GM18499 (cell line): ENCODE measurements at regions not wholly inside any gene's neighbourhood (a gene's known extent, or its start where the extent isn't known, plus 50 kb on each side); places are given as distances from the start of the nearest gene placed in this dataset.
"Not testable (repeated sequence)": the region's sequence is repeated elsewhere in the genome, so short reads cannot be mapped to it uniquely, and the experiment has no call there.

ENCODE experiments used
- ATAC-seq: cut with Tn5 transposase; IDR thresholded peaks from one replicate; pipeline ENCODE4 v1.9.1; 2021; ENCODE audit warnings: moderate number of reproducible peaks; ENCODE audit not compliant: insufficient read depth, unreplicated experiment

DNA sequence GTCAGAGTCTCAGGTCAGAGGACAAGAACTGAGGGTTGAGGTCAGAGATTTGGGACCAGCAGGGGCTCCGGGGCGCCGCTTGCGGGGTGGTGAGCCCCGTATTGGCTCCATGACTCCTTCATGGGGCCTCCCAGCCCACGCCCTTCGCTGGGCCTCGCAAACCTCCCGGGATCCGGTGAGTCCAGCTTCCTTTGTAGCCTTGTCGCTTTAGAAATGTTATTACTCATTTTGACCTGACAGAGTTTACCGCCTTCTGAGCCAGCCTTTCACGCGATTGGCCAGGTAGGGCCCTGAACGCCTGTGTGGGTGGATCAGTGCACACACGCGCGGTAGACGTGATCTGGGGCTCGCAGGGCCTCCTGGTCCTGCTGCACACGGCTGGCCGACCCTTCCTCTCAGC, 181.1 kb downstream of the ERMARD start:
- ATAC-seq, result no peak

GRCh38 chr6:169931261-169931660, 179.8 kb downstream of the ERMARD start:
- ATAC-seq, result no peak

GRCh38 chr6:169930799-169931198, 179.4 kb downstream of the ERMARD start:
- ATAC-seq, result no peak

GRCh38 chr6:169927711-169928110, 176.3 kb downstream of the ERMARD start:
- ATAC-seq, result no peak

DNA sequence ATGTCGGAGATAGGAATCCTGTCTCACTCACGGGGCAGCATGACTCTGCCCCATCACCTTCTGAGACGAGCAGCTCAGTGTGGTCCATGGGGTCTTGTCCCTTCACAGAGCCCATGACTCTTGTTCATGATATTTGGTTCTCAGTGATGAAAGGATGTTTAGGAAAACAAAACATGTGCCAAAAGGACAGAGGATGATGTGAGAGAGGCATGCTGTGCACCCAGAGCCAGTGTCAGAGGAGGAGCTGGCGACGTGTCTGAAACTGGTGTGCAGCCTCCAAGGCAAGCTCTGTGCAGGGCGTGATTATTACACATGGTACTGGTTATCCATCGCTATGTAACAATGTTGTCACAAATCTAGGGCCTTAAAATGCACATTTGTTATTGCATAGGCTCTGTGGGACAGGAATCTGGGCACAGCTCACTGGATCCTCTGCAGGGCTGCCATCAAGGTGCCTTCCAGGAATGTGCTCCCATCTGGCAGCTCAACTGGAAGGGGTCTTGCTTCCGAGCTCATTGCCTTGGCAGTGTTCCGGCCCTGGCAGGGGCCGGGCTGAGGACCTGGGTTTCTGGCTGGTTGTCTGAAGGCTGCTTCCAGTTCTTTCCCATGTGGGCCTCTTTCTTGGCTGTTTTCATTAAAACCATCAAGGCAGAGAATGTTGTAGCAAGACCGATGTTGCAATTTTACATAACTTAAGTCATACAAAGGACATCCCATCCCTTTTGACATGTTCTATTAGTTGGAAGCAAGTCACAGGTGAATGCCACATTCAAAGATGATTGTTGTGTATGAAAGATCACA, 175.4 kb downstream of the ERMARD start:
- ATAC-seq, result no peak

GRCh38 chr6:169923468-169924464, 172.3 kb downstream of the ERMARD start:
- no peak for ATAC-seq

DNA sequence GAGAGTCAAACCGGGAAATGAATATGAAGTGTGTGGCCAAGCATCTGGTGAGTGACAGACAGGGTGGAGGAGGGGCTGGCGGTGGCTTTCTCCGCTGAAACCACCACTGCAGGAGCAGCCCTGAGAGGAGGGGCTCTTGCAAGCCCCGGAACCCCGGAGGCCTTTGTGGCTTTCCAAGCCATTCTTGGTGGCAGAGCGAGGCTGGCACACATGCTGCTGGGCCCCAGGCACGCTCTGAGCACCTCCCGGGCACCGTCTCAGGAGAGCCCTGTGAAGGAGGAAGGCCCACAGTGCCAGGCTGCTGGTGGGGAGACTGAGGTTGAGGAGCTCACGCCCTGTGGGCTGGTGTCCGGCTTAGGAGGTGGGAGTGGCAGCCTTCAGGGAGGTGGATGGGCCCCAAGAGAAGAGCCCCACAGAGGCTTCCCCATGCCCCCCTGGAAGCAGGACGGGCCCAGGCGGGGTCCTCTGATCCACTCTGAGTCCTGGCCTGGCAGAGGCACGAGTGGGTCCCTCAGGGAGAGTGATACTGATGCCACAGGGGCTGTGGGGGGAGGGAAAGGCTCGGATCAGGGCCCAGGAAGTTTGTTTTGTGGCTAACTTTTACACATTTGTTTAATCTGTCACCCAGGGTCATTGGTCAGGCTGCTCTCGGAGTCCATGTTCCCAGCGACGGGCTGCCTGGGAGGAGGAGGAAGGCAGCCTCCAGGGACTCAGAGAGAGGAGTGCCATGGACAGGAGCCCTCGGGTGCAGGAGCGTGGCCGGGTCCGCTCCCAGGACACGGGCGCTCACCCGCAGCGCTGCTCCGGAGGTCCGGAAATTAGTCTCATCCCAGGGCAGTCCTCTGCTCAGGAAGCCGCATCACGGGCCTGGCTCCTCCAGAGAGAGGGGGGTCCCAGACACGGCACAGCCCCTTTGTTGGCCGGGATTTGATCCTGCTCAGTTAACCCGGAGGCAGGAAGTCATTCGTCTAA, 170.7 kb downstream of the ERMARD start:
- ATAC-seq, result no peak

- no peak for ATAC-seq
Observed at GRCh38 chr6:169921217-169921616, 169.8 kb downstream of the ERMARD start.

DNA sequence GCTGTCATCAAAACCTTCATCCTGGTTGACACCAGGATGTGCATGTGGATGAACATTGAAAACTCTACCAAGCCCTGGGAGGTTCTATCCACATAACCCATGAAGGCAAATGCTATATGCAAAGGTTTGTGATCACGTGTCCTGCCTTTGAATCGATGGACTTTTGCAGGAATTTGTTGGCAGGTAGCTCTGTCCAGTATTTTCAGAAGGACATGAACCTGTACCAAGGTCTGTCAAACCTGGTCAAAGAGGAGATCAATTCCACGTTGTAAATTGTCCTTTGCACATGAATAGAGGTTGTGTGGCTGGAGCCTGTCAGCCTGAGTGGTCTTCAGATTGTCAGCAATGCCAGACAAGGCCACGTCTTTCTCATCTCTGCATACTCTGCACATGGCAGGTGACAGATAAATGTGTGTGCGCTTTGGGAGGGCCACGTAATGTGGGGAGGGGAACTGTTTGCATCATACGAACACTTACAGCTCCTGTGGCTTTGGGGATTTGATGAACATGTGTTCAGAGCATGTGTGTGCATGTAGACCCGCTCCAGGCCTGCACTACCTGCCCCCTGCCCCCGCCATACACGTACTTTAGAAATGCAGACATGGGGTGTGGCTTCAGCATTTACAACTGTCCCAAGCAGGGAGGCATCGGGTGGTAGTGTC, 169.1 kb downstream of the ERMARD start:
- no peak for ATAC-seq

- ATAC-seq, result no peak
Observed at GRCh38 chr6:169918954-169919549, 167.6 kb downstream of the ERMARD start.

- ATAC-seq, result no peak
Observed at GRCh38 chr6:169918239-169918953, 167.0 kb downstream of the ERMARD start.

DNA sequence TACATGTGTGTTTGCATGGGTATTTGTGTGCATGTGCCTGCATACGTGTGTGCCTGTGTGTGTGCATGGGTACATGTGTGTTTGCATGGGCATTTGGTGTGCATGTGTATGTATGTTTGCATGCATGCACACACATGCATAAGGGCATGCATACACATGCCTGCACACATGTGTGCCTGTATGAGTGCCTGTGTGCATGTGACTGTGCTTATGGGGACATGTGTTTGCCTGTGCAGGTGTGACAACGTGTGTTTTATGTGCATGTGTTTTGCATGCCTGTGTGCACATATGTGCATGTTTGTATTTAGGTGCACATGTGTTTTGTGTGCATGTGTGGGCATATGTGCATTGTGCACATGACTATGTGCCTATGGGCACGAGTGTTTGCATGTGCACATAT, 165.7 kb downstream of the ERMARD start:
- no peak for ATAC-seq

DNA sequence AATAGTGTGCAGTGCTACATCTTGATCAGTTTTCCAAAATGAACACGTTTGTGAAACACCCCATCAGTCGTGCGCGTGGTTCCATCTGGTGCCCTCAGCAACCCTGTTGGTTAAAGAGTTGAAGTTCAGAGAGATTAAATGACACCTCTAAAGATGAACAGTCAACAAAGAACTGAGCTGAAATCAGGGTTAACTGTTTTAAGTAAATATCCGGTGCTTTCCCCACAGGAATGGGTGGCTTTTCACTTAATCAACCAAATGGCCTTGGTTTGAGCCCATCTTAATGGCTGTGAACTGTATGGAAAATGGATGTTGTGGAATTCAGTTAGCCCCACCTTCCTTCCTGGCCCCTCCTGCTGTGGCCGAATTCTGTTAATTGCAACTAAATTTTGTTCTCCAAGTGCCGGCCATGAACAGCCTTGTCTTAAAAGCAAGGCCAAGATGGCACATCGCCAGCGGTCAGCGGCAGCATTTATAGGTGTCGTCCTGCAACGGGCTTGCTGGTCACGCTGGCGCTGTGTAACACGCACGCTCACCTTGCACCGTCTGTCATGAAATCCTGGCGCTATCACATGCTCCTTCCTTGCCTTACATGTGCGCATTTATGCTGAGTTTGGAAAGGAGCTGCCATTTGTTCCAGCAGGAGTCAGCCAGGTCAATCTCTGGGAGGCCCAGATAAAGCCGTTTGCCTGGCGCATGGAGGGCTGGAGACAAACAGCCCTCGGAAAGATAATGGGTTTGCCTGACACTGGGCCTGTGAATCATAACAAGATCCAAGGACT, 164.5 kb downstream of the ERMARD start:
- no peak for ATAC-seq

GRCh38 chr6:169913745-169914144, 162.3 kb downstream of the ERMARD start:
- not testable (repeated sequence) for ATAC-seq

- no peak for ATAC-seq
Observed at GRCh38 chr6:169913096-169913638, 161.7 kb downstream of the ERMARD start.

- ATAC-seq, result no peak
Observed at GRCh38 chr6:169912266-169913095, 161.1 kb downstream of the ERMARD start.
